Naive thymus-derived CD4-positive, alpha-beta T cell (primary cell): ENCODE measurements at regions not wholly inside any gene's neighbourhood (a gene's known extent, or its start where the extent isn't known, plus 50 kb on each side); places are given as distances from the start of the nearest gene placed in this dataset.
A peak's percentile ranks its signal among the peaks of the same experiment; 100 is the strongest.

ENCODE experiments used
- ATAC-seq: fragments of 150-1000 bp; cut with Tn5 transposase; 2 replicates; pipeline ENCODE4 v1.10.0; 2021; ENCODE audit warnings: mild to moderate bottlenecking, moderate library complexity
- CTCF ChIA-PET: fragments of 350-600 bp; sonication (Branson Sonifier 250); formaldehyde crosslinking; loops from one replicate; lab custom pipeline; 2021; ENCODE audit warnings: antibody characterized with exemption; lab: Charles Lee
- POLR2A ChIA-PET: fragments of 350-600 bp; sonication (Branson Sonifier 250); formaldehyde crosslinking; loops from one replicate; lab custom pipeline; 2021; ENCODE audit warnings: antibody characterized with exemption, inconsistent platforms; lab: Charles Lee
- DNase-seq, 9 donors: peaks; one replicate each; pipeline versions ENCODE4 v3.0.0 to v3.0.0-alpha.2; 2020 to 2022; ENCODE audit warnings: mixed read lengths in 1 of 9
- H3K27ac ChIP-seq: one replicate; pipeline ENCODE4 v1.7.0; 2013; ENCODE audit warnings: mild to moderate bottlenecking, low read depth, low read length, moderate library complexity
- H3K27me3 ChIP-seq, 2 donors: one replicate each; pipeline ENCODE4 v1.7.0; 2013; ENCODE audit warnings: low read length in 2 of 2, mild to moderate bottlenecking in 2 of 2, moderate library complexity in 2 of 2; ENCODE audit not compliant: control insufficient read depth in 2 of 2, insufficient read depth in 2 of 2
- H3K36me3 ChIP-seq, 3 experiments: 1 replicate in 2 of 3; 2 replicates in 1 of 3; pipeline ENCODE4 v1.7.0; 2013; ENCODE audit warnings: low read length in 3 of 3, mild to moderate bottlenecking in 3 of 3, moderate library complexity in 1 of 3; ENCODE audit not compliant: insufficient read depth in 3 of 3, control insufficient read depth in 2 of 3
- H3K4me1 ChIP-seq, 2 donors: one replicate each; pipeline ENCODE4 v1.7.0; 2013; ENCODE audit warnings: low read length in 2 of 2, mild to moderate bottlenecking in 2 of 2, moderate library complexity in 1 of 2; ENCODE audit not compliant: control insufficient read depth in 2 of 2, insufficient read depth in 2 of 2
- H3K4me3 ChIP-seq: 2 replicates; pipeline ENCODE4 v1.7.0; 2013; ENCODE audit warnings: mild to moderate bottlenecking, low read length
- H3K9me3 ChIP-seq, 3 experiments: 1 replicate in 2 of 3; 2 replicates in 1 of 3; pipeline ENCODE4 v1.7.0; 2013; ENCODE audit warnings: low read length in 3 of 3; ENCODE audit not compliant: control insufficient read depth in 2 of 3
- H3K27ac Mint-ChIP-seq, 9 donors: one replicate each; pipeline ENCODE4 v1.8.0; 2020 to 2022; ENCODE audit warnings: mixed read lengths in 9 of 9, mild to moderate bottlenecking in 8 of 9, moderate library complexity in 5 of 9, inconsistent platforms in 2 of 9
- H3K27me3 Mint-ChIP-seq, 5 donors: one replicate each; pipeline ENCODE4 v1.8.0; 2021 to 2022; ENCODE audit warnings: mixed read lengths in 5 of 5, mild to moderate bottlenecking in 1 of 5
- H3K36me3 Mint-ChIP-seq, 5 donors: one replicate each; pipeline ENCODE4 v1.8.0; 2020 to 2022; ENCODE audit warnings: mixed read lengths in 5 of 5, mild to moderate bottlenecking in 3 of 5, inconsistent platforms in 1 of 5
- H3K4me1 Mint-ChIP-seq, 7 donors: one replicate each; pipeline ENCODE4 v1.8.0; 2020 to 2022; ENCODE audit warnings: mixed read lengths in 7 of 7, mild to moderate bottlenecking in 3 of 7, inconsistent platforms in 1 of 7
- H3K4me3 Mint-ChIP-seq, 10 donors: one replicate each; pipeline ENCODE4 v1.8.0; 2020 to 2022; ENCODE audit warnings: mild to moderate bottlenecking in 10 of 10, mixed read lengths in 10 of 10, moderate library complexity in 6 of 10, inconsistent platforms in 2 of 10
- H3K9me3 Mint-ChIP-seq, 11 donors: one replicate each; pipeline ENCODE4 v1.8.0; 2020 to 2022; ENCODE audit warnings: mixed read lengths in 11 of 11, mild to moderate bottlenecking in 4 of 11, inconsistent platforms in 1 of 11, moderate library complexity in 1 of 11
- intact Hi-C, 2 donors: fragments of 100-400 bp; cut with micrococcal nuclease; formaldehyde crosslinking; loops; one replicate each; pipeline ENCODE4 v1.15.1; 2023

DNA sequence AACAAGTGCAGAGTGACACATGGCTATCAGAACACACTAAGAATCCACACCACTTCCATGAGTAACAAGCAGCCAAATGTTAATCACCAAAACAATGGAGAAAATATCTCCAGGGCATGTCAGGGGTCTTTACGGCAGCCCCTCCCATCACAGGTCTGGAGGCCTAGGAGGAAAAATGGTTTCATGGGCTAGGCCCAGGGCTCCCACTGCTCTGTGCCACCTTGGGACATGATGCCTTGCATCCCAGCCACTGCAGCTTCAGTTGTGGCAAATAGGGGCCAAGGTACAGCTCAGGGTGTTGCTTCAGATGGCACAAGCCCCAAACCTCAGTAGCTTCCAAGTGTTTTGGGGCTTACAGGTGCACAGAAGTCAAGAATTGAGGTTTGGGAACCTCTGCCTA lies 66.6 kb downstream of the NEURL3 start:
- Mint-ChIP-seq H3K36me3 (peaks cover 9 to 17% (median 15%) of the 10 kb centered on the region in 5 donors), H3K4me1 (no peaks in the 10 kb centered on the region), H3K4me3 (no peak overlapping the region), H3K27ac (no peak overlapping the region), H3K9me3 (peaks cover 0 to 34% (median 7%) of the 10 kb centered on the region in 11 donors), H3K27me3 (peaks cover 5 to 19% (median 9%) of the 10 kb centered on the region in 5 donors)
- Histone ChIP-seq H3K36me3 (no peaks in the 10 kb centered on the region), H3K4me1 (no peaks in the 10 kb centered on the region), H3K4me3 (no peak overlapping the region), H3K27me3 (peaks cover 0 to 3% of the 10 kb centered on the region in 2 donors), H3K27ac (no peak overlapping the region), H3K9me3 (peaks cover 0 to 3% (median 0%) of the 10 kb centered on the region in 3 experiments)
- DNase-seq (no peak), ATAC-seq (no peak)
- ChIA-PET POLR2A (no interaction called here), CTCF (no interaction called here)
- intact Hi-C loops = no loop called here

DNA sequence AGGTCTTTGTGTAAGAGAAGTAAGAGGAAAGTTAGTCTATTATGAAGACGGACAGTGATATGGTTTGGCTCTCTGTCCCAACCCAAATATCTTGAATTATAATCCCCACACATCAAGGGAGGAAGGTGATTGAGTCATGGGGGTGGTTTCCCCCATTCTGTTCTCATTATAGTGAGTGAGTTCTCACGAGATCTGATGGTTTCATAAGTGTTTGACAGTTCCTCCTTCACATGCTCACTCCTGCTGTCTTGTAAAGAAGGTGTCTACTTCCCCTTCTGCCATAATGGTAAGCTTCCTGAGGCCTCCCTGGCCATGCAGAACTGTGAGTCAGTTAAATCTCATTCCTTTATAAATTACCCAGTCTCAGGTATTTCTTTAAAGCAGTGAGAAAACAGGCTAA lies 67.6 kb downstream of the NEURL3 start:
- Mint-ChIP-seq H3K4me3 (no peak overlapping the region), H3K36me3 (peaks cover 9 to 17% (median 15%) of the 10 kb centered on the region in 5 donors), H3K9me3 (peaks cover 0 to 30% (median 6%) of the 10 kb centered on the region in 11 donors), H3K4me1 (no peaks in the 10 kb centered on the region), H3K27me3 (peaks cover 5 to 14% (median 9%) of the 10 kb centered on the region in 5 donors), H3K27ac (no peak overlapping the region)
- POLR2A ChIA-PET = no interaction called here
- no peaks in the 10 kb centered on the region for H3K36me3 ChIP-seq
- no peak overlapping the region for H3K4me3 ChIP-seq
- DNase-seq = no peak
- H3K9me3 ChIP-seq = peaks cover 0 to 3% (median 0%) of the 10 kb centered on the region in 3 experiments
- ATAC-seq = peak; percentile 20
- no peak overlapping the region for H3K27ac ChIP-seq
- CTCF ChIA-PET = interaction anchor here (2.0 kb wide), 1 partner anchor 30 kb away, joined by 7 read pairs; no protein-coding TSS in a partner anchor
- intact Hi-C loops = no loop called here
- H3K4me1 ChIP-seq = no peaks in the 10 kb centered on the region
- H3K27me3 ChIP-seq = peaks cover 0 to 3% of the 10 kb centered on the region in 2 donors

DNA sequence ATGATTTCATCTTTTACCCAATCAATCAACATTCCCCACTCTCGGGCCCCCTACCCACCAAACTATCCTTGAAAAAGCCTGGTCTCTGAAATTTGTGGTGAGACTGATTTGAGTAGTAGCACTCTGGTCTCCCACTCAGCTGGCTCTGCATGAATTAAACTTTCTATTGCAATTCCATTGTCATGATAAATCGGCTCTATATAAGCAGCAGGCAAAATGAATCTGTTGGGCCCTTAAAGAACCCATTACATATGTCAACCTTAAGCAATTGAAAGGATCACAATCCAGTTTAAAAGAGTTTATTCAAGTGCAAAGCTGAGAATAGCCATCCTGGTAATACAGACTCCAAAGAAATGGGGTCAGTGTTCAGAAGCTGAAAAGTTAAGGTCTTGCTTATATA lies 68.2 kb downstream of the NEURL3 start:
- peak overlapping the region in 1 of 9 donors; percentile 48 for H3K27ac Mint-ChIP-seq
- H3K27me3 Mint-ChIP-seq = peaks cover 5 to 11% (median 9%) of the 10 kb centered on the region in 5 donors
- no peak for DNase-seq
- Histone ChIP-seq H3K36me3 (no peaks in the 10 kb centered on the region), H3K27ac (no peak overlapping the region), H3K4me1 (no peaks in the 10 kb centered on the region), H3K27me3 (peaks cover 0 to 3% of the 10 kb centered on the region in 2 donors), H3K9me3 (peaks cover 0 to 3% (median 0%) of the 10 kb centered on the region in 3 experiments), H3K4me3 (no peak overlapping the region)
- no peak for ATAC-seq
- ChIA-PET CTCF (interaction anchor here (0.9 to 2.0 kb wide), 2 partner anchors 28 to 30 kb away, joined by 3 to 7 read pairs; no protein-coding TSS in a partner anchor), POLR2A (no interaction called here)
- peaks cover 0 to 30% (median 6%) of the 10 kb centered on the region in 11 donors for H3K9me3 Mint-ChIP-seq
- no peaks in the 10 kb centered on the region for H3K4me1 Mint-ChIP-seq
- H3K4me3 Mint-ChIP-seq = no peak overlapping the region
- intact Hi-C loops = no loop called here
- peaks cover 9 to 17% (median 15%) of the 10 kb centered on the region in 5 donors for H3K36me3 Mint-ChIP-seq

DNA sequence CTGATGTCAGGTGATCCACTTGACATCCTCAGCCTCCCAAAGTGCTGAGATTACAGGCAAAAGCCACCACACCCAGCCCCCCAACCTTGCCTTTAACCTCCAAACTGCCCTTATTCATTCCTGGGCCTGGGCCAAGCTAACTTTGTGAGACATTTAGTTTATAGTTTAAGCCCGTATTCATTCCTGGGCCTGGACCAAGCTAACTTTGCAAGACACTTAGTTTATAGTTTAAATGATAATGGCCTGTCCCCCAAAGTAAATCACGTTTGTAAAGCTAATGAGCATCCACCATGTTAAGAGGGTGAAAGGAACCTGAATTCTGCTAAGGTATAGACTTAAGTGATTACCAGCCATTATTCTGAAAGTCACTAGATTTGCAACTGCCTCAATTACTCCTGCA lies 68.7 kb downstream of the NEURL3 start:
- H3K27ac Mint-ChIP-seq = no peak overlapping the region
- Histone ChIP-seq H3K27ac (no peak overlapping the region), H3K9me3 (peaks cover 0 to 3% (median 0%) of the 10 kb centered on the region in 3 experiments), H3K27me3 (peaks cover 0 to 3% of the 10 kb centered on the region in 2 donors), H3K36me3 (no peaks in the 10 kb centered on the region), H3K4me1 (no peaks in the 10 kb centered on the region), H3K4me3 (no peak overlapping the region)
- intact Hi-C loops = no loop called here
- no peak overlapping the region for H3K4me3 Mint-ChIP-seq
- peaks cover 9 to 17% (median 15%) of the 10 kb centered on the region in 5 donors for H3K36me3 Mint-ChIP-seq
- peaks cover 0 to 30% (median 8%) of the 10 kb centered on the region in 11 donors for H3K9me3 Mint-ChIP-seq
- DNase-seq (no peak), ATAC-seq (no peak)
- H3K4me1 Mint-ChIP-seq = no peaks in the 10 kb centered on the region
- peaks cover 5 to 11% (median 9%) of the 10 kb centered on the region in 5 donors for H3K27me3 Mint-ChIP-seq
- ChIA-PET POLR2A (no interaction called here), CTCF (interaction anchor here (0.9 to 2.0 kb wide), 2 partner anchors 28 to 29 kb away, joined by 3 to 7 read pairs; no protein-coding TSS in a partner anchor)

DNA sequence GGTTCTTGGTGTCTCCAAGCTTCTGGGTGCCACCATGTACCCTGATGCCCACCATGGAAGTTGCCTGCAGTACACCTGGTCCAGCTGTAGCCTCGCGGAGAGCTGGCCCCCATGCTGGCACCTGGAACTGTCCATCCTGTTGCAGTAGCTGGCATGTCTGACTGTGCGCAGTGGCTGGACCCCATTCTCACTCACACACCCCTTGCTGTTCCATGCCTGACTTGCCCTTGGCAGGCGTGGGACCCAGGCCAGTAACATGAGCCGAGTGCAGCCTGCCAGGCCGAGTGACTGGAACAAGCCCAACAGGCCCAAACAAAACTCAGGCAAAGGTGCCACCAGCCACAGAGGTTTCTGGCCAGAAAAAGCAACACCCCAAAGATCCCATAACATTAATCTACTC lies 73.8 kb downstream of the NEURL3 start:
- Mint-ChIP-seq H3K27ac (no peak overlapping the region), H3K4me1 (peaks cover 0 to 8% (median 0%) of the 10 kb centered on the region in 7 donors), H3K27me3 (peaks cover 10 to 17% (median 13%) of the 10 kb centered on the region in 5 donors), H3K36me3 (peaks cover 0 to 12% (median 4%) of the 10 kb centered on the region in 5 donors), H3K4me3 (no peak overlapping the region), H3K9me3 (peaks cover 0 to 18% (median 7%) of the 10 kb centered on the region in 11 donors)
- Histone ChIP-seq H3K27me3 (peaks cover 0 to 9% of the 10 kb centered on the region in 2 donors), H3K27ac (no peak overlapping the region), H3K36me3 (no peaks in the 10 kb centered on the region), H3K4me3 (no peak overlapping the region), H3K4me1 (no peaks in the 10 kb centered on the region), H3K9me3 (peaks cover 0 to 9% (median 0%) of the 10 kb centered on the region in 3 experiments)
- no peak for DNase-seq
- no peak for ATAC-seq
- POLR2A ChIA-PET = no interaction called here
- CTCF ChIA-PET = no interaction called here
- intact Hi-C loops = no loop called here

DNA sequence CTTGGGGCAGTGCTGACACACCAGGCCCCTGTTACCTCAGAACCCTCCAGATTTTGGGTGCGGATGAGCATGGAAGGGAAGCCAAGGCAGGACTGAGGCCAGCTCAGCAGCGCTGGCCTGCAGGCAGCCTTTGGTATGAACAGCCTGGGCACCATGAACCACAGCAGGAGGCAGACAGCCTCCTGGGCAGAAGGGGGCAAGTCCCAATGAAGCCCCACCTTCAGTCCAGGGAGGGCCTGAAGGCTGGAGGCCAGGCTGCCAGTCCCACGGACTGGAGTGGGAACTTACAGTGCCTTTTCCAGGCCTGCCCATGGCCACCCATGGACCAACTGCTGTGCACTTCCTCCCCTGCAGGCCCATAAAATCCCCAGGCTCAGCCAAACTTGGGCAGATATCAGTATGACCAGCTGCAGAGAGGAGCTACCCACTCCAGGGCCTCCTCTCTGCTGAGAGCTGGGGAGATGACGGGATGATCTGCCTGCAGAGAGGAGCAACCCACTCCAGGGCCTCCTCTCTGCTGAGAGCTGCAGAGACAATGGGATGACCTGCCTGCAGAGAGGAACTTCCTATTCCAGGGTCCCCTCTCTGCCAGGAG lies 74.7 kb downstream of the NEURL3 start:
- intact Hi-C loops = no loop called here
- POLR2A ChIA-PET = no interaction called here
- CTCF ChIA-PET = no interaction called here
- H3K4me1 ChIP-seq = no peaks in the 10 kb centered on the region
- Mint-ChIP-seq H3K4me1 (peaks cover 0 to 8% (median 0%) of the 10 kb centered on the region in 7 donors), H3K36me3 (peaks cover 0 to 12% (median 4%) of the 10 kb centered on the region in 5 donors), H3K9me3 (peaks cover 0 to 18% (median 7%) of the 10 kb centered on the region in 11 donors), H3K27me3 (peaks cover 13 to 21% (median 17%) of the 10 kb centered on the region in 5 donors), H3K4me3 (no peak overlapping the region), H3K27ac (no peak overlapping the region)
- H3K27me3 ChIP-seq = peaks cover 0 to 9% of the 10 kb centered on the region in 2 donors
- H3K9me3 ChIP-seq = peaks cover 0 to 9% (median 0%) of the 10 kb centered on the region in 3 experiments
- ATAC-seq (no peak), DNase-seq (no peak)
- H3K36me3 ChIP-seq = no peaks in the 10 kb centered on the region
- H3K4me3 ChIP-seq = no peak overlapping the region
- no peak overlapping the region for H3K27ac ChIP-seq
